ENCODE measurements at regions not wholly inside any gene's neighbourhood (a gene's known extent, or its start where the extent isn't known, plus 50 kb on each side); places are given as distances from the start of the nearest gene placed in this dataset.

- Mint-ChIP-seq H3K4me1 (no peaks in the 10 kb centered on the region), H3K9me3 (peaks cover 0 to 2% (median 0%) of the 10 kb centered on the region in 7 donors), H3K36me3 (no peaks in the 10 kb centered on the region), H3K27me3 (ENCODE audit: low read depth in 3 of 3) (no peaks in the 10 kb centered on the region), H3K27ac (no peak overlapping the region), H3K4me3 (no peak overlapping the region)
- WGBS (ENCODE audit: insufficient coverage), result 100% methylated on average over 2 of the region's 3 CpGs
- Histone ChIP-seq H2AFZ (ENCODE audit: insufficient read depth, low read depth, low read length, poor library complexity, severe bottlenecking) (no peak overlapping the region), H3K36me3 (replicated peaks in 1 of 2; ENCODE audit: control insufficient read depth in 1 of 2, insufficient read depth in 2 of 2, low read length in 2 of 2) (no peaks in the 10 kb centered on the region), H4K20me1 (ENCODE audit: insufficient read depth, low read length) (no peaks in the 10 kb centered on the region), H3K27me3 (ENCODE audit: control insufficient read depth in 2 of 2, insufficient read depth in 2 of 2, low read length in 2 of 2) (no peaks in the 10 kb centered on the region), H3K9me3 (replicated peaks in 1 of 2; ENCODE audit: control insufficient read depth in 1 of 2, insufficient read depth in 1 of 2, low read length in 2 of 2) (no peaks in the 10 kb centered on the region), H3K9ac (ENCODE audit: insufficient read depth, low read length, poor library complexity, severe bottlenecking) (no peak overlapping the region), H3K4me2 (replicated peaks; ENCODE audit: extremely low read depth, low read length, poor library complexity, severe bottlenecking) (no peak overlapping the region), H3K27ac (ENCODE audit: low read depth in 1 of 2, low read length in 2 of 2) (no peak overlapping the region), H3K4me1 (ENCODE audit: control insufficient read depth in 1 of 2, insufficient read depth in 2 of 2, low read length in 2 of 2) (no peaks in the 10 kb centered on the region), H3K4me3 (replicated peaks in 1 of 3; ENCODE audit: low read depth in 2 of 3, low read length in 3 of 3) (no peak overlapping the region), H3K79me2 (ENCODE audit: insufficient read depth, low read length) (no peaks in the 10 kb centered on the region)
- no peak for DNase-seq
- TF ChIP-seq, protein P1, sequence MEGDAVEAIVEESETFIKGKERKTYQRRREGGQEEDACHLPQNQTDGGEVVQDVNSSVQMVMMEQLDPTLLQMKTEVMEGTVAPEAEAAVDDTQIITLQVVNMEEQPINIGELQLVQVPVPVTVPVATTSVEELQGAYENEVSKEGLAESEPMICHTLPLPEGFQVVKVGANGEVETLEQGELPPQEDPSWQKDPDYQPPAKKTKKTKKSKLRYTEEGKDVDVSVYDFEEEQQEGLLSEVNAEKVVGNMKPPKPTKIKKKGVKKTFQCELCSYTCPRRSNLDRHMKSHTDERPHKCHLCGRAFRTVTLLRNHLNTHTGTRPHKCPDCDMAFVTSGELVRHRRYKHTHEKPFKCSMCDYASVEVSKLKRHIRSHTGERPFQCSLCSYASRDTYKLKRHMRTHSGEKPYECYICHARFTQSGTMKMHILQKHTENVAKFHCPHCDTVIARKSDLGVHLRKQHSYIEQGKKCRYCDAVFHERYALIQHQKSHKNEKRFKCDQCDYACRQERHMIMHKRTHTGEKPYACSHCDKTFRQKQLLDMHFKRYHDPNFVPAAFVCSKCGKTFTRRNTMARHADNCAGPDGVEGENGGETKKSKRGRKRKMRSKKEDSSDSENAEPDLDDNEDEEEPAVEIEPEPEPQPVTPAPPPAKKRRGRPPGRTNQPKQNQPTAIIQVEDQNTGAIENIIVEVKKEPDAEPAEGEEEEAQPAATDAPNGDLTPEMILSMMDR (IDR thresholded peaks at IDR 0.05), result no peak
- intact Hi-C loops (cut with micrococcal nuclease), result no loop called here
Observed at GRCh38 chr2:212898011-212898410, 253.4 kb downstream of the IKZF2 start.

GRCh38 chr2:212897296-212897695 is 254.1 kb downstream of the IKZF2 start:
- H3K4me1 Mint-ChIP-seq, result no peaks in the 10 kb centered on the region
- no peaks in the 10 kb centered on the region for H3K36me3 Mint-ChIP-seq

More at GRCh38 chr2:212897296-212897695, 254.1 kb downstream of the IKZF2 start:
- TF ChIP-seq, protein P1 (IDR thresholded peaks at IDR 0.05), result no peak
- intact Hi-C loops (cut with micrococcal nuclease), result no loop called here
- no peaks in the 10 kb centered on the region for H3K9me3 ChIP-seq (replicated peaks in 1 of 2; ENCODE audit: control insufficient read depth in 1 of 2, insufficient read depth in 1 of 2, low read length in 2 of 2)
- no peak overlapping the region for H3K4me3 Mint-ChIP-seq
- H3K4me2 ChIP-seq (replicated peaks; ENCODE audit: extremely low read depth, low read length, poor library complexity, severe bottlenecking), result no peak overlapping the region
- H3K27me3 ChIP-seq (ENCODE audit: control insufficient read depth in 2 of 2, insufficient read depth in 2 of 2, low read length in 2 of 2), result no peaks in the 10 kb centered on the region
- no peak for DNase-seq
- no peaks in the 10 kb centered on the region for H3K27me3 Mint-ChIP-seq (ENCODE audit: low read depth in 3 of 3)
- H3K36me3 ChIP-seq (replicated peaks in 1 of 2; ENCODE audit: control insufficient read depth in 1 of 2, insufficient read depth in 2 of 2, low read length in 2 of 2), result no peaks in the 10 kb centered on the region
- WGBS (ENCODE audit: insufficient coverage), result no CpG with 5 or more reads among the region's 1 CpG
- H3K9ac ChIP-seq (ENCODE audit: insufficient read depth, low read length, poor library complexity, severe bottlenecking), result no peak overlapping the region
- no peak overlapping the region for H3K27ac Mint-ChIP-seq
- H3K4me3 ChIP-seq (replicated peaks in 1 of 3; ENCODE audit: low read depth in 2 of 3, low read length in 3 of 3), result no peak overlapping the region
- H3K9me3 Mint-ChIP-seq, result no peaks in the 10 kb centered on the region
- H3K27ac ChIP-seq (ENCODE audit: low read depth in 1 of 2, low read length in 2 of 2), result no peak overlapping the region
- H2AFZ ChIP-seq (ENCODE audit: insufficient read depth, low read depth, low read length, poor library complexity, severe bottlenecking), result no peak overlapping the region
- no peaks in the 10 kb centered on the region for H3K79me2 ChIP-seq (ENCODE audit: insufficient read depth, low read length)
- H3K4me1 ChIP-seq (ENCODE audit: control insufficient read depth in 1 of 2, insufficient read depth in 2 of 2, low read length in 2 of 2), result no peaks in the 10 kb centered on the region
- H4K20me1 ChIP-seq (ENCODE audit: insufficient read depth, low read length), result no peaks in the 10 kb centered on the region
